ENCODE measurements at regions not wholly inside any gene's neighbourhood (a gene's known extent, or its start where the extent isn't known, plus 50 kb on each side); places are given as distances from the start of the nearest gene placed in this dataset.

- TF ChIP-seq SIN3A (IDR thresholded peaks at IDR 0.05; ENCODE audit: borderline replicate concordance, insufficient read depth, low read length): no peak
- no peak for TF ChIP-seq REST (IDR thresholded peaks at IDR 0.05; ENCODE audit: insufficient read depth in 1 of 2, low read depth in 2 of 2, low read length in 2 of 2)
- TF ChIP-seq TAF1 (IDR thresholded peaks at IDR 0.05; ENCODE audit: borderline replicate concordance, insufficient read depth, low read length): no peak
- TF ChIP-seq POLR2AphosphoS5 (IDR thresholded peaks at IDR 0.05; ENCODE audit: low read depth, low read length): no peak
- no peak for TF ChIP-seq FOXP2 (optimal IDR thresholded peaks at IDR 0.05; ENCODE audit: borderline replicate concordance, extremely low read depth, extremely low read length, insufficient read depth)
Measured at GRCh38 chr12:124703856-124704255, 136.4 kb upstream of the NCOR2 start.
